Activated T-cell treated with anti-CD3 and anti-CD28 coated beads for 1 hour (primary cell): ENCODE measurements at regions not wholly inside any gene's neighbourhood (a gene's known extent, or its start where the extent isn't known, plus 50 kb on each side); places are given as distances from the start of the nearest gene placed in this dataset.
"Not testable (repeated sequence)": the region's sequence is repeated elsewhere in the genome, so short reads cannot be mapped to it uniquely, and the experiment has no call there.

Experiments used
- DNase-seq: peaks from one replicate; pipeline ENCODE4 v3.0.0-alpha.2; 2020; ENCODE audit warnings: low read depth

- no peak for DNase-seq
Measured at GRCh38 chr16:66206363-66206762, 160.1 kb upstream of the CDH5 start.

GRCh38 chr16:66205287-66206231 lies 160.9 kb upstream of the CDH5 start:
- DNase-seq: no peak

- no peak for DNase-seq
Measured at GRCh38 chr16:66204756-66205155, 161.7 kb upstream of the CDH5 start.

- no peak for DNase-seq
Measured at GRCh38 chr16:66203476-66203875, 163.0 kb upstream of the CDH5 start.

GRCh38 chr16:66199189-66199588 lies 167.3 kb upstream of the CDH5 start:
- DNase-seq: no peak

- DNase-seq: no peak
Measured at GRCh38 chr16:66198641-66199040, 167.8 kb upstream of the CDH5 start.

- DNase-seq: no peak
Measured at GRCh38 chr16:66197668-66198278, 168.7 kb upstream of the CDH5 start.

GRCh38 chr16:66196770-66197169 lies 169.7 kb upstream of the CDH5 start:
- no peak for DNase-seq

- DNase-seq: no peak
Measured at GRCh38 chr16:66194866-66195265, 171.6 kb upstream of the CDH5 start.

GRCh38 chr16:66193543-66194229 lies 172.8 kb upstream of the CDH5 start:
- DNase-seq: no peak

- no peak for DNase-seq
Measured at GRCh38 chr16:66190411-66190810, 176.1 kb upstream of the CDH5 start.

- no peak for DNase-seq
Measured at GRCh38 chr16:66189951-66190350, 176.5 kb upstream of the CDH5 start.

GRCh38 chr16:66188917-66189725 lies 177.4 kb upstream of the CDH5 start:
- no peak for DNase-seq

GRCh38 chr16:66186251-66186785 lies 180.2 kb upstream of the CDH5 start:
- no peak for DNase-seq

- no peak for DNase-seq
Measured at GRCh38 chr16:66182592-66182991, 183.9 kb upstream of the CDH5 start.

- no peak for DNase-seq
Measured at GRCh38 chr16:66176731-66177130, 189.8 kb upstream of the CDH5 start.

- no peak for DNase-seq
Measured at GRCh38 chr16:66176111-66176510, 190.4 kb upstream of the CDH5 start.

- no peak for DNase-seq
Measured at GRCh38 chr16:66175636-66176035, 190.9 kb upstream of the CDH5 start.

- DNase-seq: no peak
Measured at GRCh38 chr16:66175058-66175457, 191.4 kb upstream of the CDH5 start.

GRCh38 chr16:66173796-66174195 lies 192.7 kb upstream of the CDH5 start:
- DNase-seq: not testable (repeated sequence)

- not testable (repeated sequence) for DNase-seq
Measured at GRCh38 chr16:66173181-66173580, 193.3 kb upstream of the CDH5 start.

- DNase-seq: no peak
Measured at GRCh38 chr16:66172463-66172862, 194.0 kb upstream of the CDH5 start.
